ENCODE measurements at regions not wholly inside any gene's neighbourhood (a gene's known extent, or its start where the extent isn't known, plus 50 kb on each side); places are given as distances from the start of the nearest gene placed in this dataset.

DNA sequence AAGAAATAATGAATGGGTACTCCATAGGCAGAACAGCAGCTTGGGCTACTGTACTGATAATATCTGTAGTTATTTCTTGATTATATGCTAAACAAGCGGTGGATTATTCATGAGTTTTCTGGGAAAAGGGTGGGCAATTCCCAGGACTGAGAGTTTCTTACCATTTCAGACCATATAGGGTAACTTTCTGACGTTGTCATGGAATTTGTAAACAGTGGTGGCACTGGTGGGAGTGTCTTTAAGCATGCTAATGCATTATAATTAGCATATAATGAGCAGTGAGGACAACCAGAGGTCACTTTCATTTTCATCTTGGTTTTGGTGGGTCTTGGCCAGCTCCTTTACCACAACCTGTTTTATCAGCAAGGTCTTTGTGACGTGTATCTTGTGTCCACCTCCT is 399.7 kb downstream of the CDC14C start:
- TF ChIP-seq EZH2 (IDR thresholded peaks at IDR 0.05; ENCODE audit: borderline replicate concordance, low read length) = no peak
- TF ChIP-seq, protein P1, sequence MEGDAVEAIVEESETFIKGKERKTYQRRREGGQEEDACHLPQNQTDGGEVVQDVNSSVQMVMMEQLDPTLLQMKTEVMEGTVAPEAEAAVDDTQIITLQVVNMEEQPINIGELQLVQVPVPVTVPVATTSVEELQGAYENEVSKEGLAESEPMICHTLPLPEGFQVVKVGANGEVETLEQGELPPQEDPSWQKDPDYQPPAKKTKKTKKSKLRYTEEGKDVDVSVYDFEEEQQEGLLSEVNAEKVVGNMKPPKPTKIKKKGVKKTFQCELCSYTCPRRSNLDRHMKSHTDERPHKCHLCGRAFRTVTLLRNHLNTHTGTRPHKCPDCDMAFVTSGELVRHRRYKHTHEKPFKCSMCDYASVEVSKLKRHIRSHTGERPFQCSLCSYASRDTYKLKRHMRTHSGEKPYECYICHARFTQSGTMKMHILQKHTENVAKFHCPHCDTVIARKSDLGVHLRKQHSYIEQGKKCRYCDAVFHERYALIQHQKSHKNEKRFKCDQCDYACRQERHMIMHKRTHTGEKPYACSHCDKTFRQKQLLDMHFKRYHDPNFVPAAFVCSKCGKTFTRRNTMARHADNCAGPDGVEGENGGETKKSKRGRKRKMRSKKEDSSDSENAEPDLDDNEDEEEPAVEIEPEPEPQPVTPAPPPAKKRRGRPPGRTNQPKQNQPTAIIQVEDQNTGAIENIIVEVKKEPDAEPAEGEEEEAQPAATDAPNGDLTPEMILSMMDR (IDR thresholded peaks at IDR 0.05; ENCODE audit: low read length) = no peak

Data from OCI-LY1 (cell line).